Small intestine (tissue), 7 donors: ENCODE measurements at regions not wholly inside any gene's neighbourhood (a gene's known extent, or its start where the extent isn't known, plus 50 kb on each side); places are given as distances from the start of the nearest gene placed in this dataset.

Experiments
- DNase-seq, 2 donors: peaks; one replicate each; pipeline versions ENCODE4 v3.0.0 to v3.0.0-alpha.2; 2013
- FAIRE-seq: peaks from 2 replicates; lab custom pipeline; 2012; peaks lifted over from hg19 to GRCh38; lab: Jason Lieb, UNC
- H3K27ac ChIP-seq, 3 donors: one replicate each; pipeline ENCODE4 v1.5.1; 2013; ENCODE audit warnings: low read length in 2 of 3, mild to moderate bottlenecking in 2 of 3, control low read depth in 1 of 3, inconsistent platforms in 1 of 3, low read depth in 1 of 3, moderate library complexity in 1 of 3
- H3K27me3 ChIP-seq, 3 donors: one replicate each; pipeline ENCODE4 v1.6.1; 2013; ENCODE audit warnings: low read length in 3 of 3, inconsistent platforms in 1 of 3; ENCODE audit not compliant: control insufficient read depth in 3 of 3, insufficient read depth in 3 of 3
- H3K36me3 ChIP-seq, 3 donors: one replicate each; pipeline ENCODE4 v1.6.1; 2013; ENCODE audit warnings: low read length in 3 of 3, inconsistent platforms in 1 of 3, low read depth in 1 of 3, mild to moderate bottlenecking in 1 of 3, moderate library complexity in 1 of 3; ENCODE audit not compliant: control insufficient read depth in 3 of 3, insufficient read depth in 2 of 3
- H3K4me1 ChIP-seq, 3 donors: one replicate each; pipeline ENCODE4 v1.6.1; 2013; ENCODE audit warnings: low read length in 2 of 3, inconsistent platforms in 1 of 3, low read depth in 1 of 3, mild to moderate bottlenecking in 1 of 3, moderate library complexity in 1 of 3; ENCODE audit not compliant: control insufficient read depth in 3 of 3, insufficient read depth in 2 of 3
- H3K4me3 ChIP-seq, 3 donors: one replicate each; pipeline ENCODE4 v1.5.1; 2013; ENCODE audit warnings: low read length in 3 of 3, control low read depth in 1 of 3, inconsistent platforms in 1 of 3, low read depth in 1 of 3, mild to moderate bottlenecking in 1 of 3, moderate library complexity in 1 of 3
- H3K9me3 ChIP-seq, 2 donors: one replicate each; pipeline ENCODE4 v1.6.1; 2013; ENCODE audit warnings: low read depth in 1 of 2, low read length in 1 of 2; ENCODE audit not compliant: control insufficient read depth in 2 of 2, insufficient read depth in 1 of 2
- WGBS, 3 donors: extraction: QIAGEN DNeasy Blood & Tissue Kit; methylation state at CpG; one replicate each; pipeline ENCODE4 v1.1.7; 2013; 5-methylcytosine and 5-hydroxymethylcytosine counted together
- donor health status: healthy with polysubstance abuse.
- donor health status: control.
- donor health status: control.
- donor health status: Bipolar disorder and iron deficiency.
- donor health status: healthy.

DNA sequence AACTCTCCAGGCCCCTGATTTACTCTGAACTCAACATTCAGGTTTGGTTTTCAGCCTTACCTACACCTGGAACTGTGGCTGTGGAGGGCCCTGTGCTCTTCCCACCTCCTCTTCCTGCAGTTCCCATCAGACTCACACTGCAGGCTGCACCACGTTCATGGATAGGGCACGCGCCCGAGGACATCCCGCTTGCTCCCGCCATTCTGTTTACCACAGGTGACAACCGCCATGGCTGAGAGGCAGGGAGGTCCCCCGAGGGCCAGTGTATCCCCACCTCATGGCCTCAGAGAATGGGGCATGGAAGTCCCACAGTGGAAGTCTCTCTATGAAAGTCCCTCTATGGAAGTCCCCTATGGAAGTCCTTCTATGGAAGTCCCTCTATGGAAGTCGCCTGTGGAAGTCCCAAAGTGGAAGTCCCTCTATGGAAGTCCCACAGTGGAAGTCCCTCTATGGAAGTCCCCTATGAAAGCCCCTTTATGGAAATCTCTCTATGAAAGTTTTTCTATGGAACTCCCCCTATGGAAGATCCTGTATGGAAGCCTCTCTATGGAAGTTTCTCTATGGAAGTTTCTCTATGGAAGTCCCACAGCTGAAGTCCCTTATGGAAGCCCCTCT, 358.4 kb upstream of the SALL3 start:
- no peak overlapping the region for H3K27ac ChIP-seq
- DNase-seq: no peak
- H3K4me3 ChIP-seq: no peak overlapping the region
- H3K27me3 ChIP-seq: no peaks in the 10 kb centered on the region
- WGBS, 3 donors: 89 to 94% (median 89%) methylated on average over 9 of the region's 9 CpGs
- H3K9me3 ChIP-seq: peaks cover 0 to 15% of the 10 kb centered on the region in 2 donors
- H3K4me1 ChIP-seq: no peaks in the 10 kb centered on the region
- no peaks in the 10 kb centered on the region for H3K36me3 ChIP-seq
- FAIRE-seq: no peak

DNA sequence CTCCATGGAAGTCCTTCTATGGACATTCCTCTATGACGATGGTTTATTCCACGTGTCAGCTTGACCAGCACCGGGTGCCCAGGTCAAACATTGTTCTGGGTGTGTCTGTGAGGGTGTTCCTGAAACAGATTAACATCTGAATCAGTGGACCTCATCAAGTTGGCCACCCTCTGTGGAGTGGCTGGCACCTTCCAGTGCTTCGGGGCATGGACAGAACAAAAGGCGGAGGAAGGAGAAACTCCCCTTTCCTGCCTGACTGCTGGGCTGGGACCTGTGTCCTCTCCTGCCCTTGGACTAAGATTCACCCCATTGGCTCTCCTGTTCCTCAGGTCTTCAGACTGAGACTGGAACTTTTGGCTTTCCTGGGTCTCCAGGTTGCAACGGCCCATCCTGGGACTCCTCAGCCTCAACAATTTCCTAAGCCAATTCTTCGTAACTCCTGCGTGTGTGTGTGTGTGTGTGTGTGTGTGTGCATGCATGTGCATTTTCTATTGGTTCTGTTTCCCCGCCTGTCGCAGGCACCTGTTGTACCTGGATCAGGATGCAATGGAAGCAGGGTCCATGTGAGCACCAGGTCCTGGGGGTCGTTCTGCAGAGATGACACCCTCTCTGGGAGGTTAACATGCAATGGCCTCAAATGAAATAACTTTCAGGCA, 357.2 kb upstream of the SALL3 start:
- FAIRE-seq: no peak
- Histone ChIP-seq H3K27me3 (no peaks in the 10 kb centered on the region), H3K27ac (no peak overlapping the region), H3K36me3 (no peaks in the 10 kb centered on the region), H3K4me1 (no peaks in the 10 kb centered on the region), H3K9me3 (peaks cover 0 to 15% of the 10 kb centered on the region in 2 donors), H3K4me3 (no peak overlapping the region)
- WGBS, 3 donors: 77 to 83% (median 79%) methylated on average over 11 of the region's 11 CpGs
- no peak for DNase-seq

DNA sequence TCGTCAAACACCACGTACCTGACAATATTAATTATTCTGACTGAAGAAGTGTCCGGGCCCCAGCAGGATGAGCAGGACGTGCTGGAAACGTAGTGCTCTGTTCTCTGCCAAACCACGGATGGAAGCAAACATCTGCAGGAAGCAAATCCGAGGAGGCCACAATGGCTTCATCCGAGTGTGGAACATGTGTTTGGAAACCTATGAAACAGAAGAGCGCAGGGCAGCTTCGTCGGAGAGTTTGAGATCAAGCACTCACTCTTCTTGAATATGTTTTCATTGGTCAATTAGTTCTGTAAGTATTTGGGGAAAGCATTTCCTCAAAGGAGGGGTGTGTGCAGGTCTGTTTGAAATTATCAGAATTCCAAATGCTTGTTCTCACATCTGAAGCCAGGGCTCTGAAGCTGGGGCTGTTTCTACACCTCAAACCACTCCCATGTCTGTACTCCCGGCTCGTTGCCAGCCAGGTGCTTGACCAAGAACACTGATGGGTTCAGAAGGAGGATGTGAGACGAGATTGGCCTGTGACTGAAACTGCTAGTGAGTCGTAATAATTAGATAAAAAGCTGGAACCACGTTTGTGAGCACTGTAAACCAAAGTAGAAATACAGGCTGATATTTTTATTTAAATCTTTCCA, 356.6 kb upstream of the SALL3 start:
- no peak for FAIRE-seq
- H3K27me3 ChIP-seq: no peaks in the 10 kb centered on the region
- no peaks in the 10 kb centered on the region for H3K36me3 ChIP-seq
- peaks cover 0 to 13% of the 10 kb centered on the region in 2 donors for H3K9me3 ChIP-seq
- H3K4me1 ChIP-seq: no peaks in the 10 kb centered on the region
- WGBS, 3 donors: 66 to 73% (median 71%) methylated on average over 16 of the region's 16 CpGs
- H3K4me3 ChIP-seq: no peak overlapping the region
- no peak for DNase-seq
- H3K27ac ChIP-seq: no peak overlapping the region

DNA sequence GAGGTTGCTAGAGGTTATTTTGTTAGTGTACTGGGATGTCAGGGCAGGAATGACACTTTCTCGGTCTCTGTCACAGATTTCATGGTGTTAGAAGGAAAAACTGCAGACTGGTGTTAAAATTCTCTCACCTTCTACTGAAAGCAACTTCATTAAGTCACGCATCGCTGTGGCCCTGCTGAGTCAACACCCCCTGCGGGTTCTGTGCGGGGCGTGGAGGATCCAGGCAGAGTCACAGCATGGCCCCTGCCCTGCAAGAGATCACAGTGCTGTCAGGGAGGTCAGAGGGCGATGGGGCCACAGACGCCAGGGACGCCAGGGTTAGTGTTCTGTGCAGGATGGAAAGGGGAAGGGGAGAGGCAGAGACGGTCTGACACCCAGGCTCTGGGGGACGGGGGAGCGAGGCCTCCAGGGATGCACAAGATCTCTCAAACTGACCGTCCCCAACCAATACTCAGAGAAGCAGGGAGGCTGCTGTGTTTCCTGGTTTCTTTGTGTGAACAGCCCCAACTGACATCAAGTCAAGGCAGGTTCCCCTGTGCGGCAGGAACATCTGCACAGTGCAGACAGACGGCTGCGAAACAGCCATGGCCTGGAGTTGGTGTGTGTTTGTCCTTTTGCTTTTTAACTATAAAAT, 354.9 kb upstream of the SALL3 start:
- FAIRE-seq: no peak
- Histone ChIP-seq H3K9me3 (peaks cover 0 to 9% of the 10 kb centered on the region in 2 donors), H3K27ac (no peak overlapping the region), H3K4me1 (no peaks in the 10 kb centered on the region), H3K27me3 (no peaks in the 10 kb centered on the region), H3K36me3 (no peaks in the 10 kb centered on the region), H3K4me3 (no peak overlapping the region)
- WGBS, 3 donors: 43 to 54% (median 47%) methylated on average over 16 of the region's 16 CpGs
- no peak for DNase-seq

DNA sequence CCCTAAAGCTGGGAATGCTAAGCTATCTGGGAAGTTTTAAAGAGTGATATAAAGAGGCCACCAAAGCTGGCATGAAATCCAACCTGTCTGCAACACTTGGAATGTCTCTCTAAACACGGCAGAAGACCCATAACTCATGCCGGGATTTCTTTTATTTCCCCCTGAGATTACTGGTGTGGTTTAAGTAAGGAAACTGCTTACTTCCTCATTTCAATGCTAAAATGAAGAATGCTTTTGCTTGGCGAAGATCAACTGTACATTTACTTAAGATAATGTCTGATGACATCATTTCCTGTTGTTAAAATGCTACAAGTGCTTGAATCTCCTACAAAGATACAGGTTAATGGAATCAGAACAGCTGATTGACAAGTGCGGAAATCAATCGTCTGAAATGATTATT, 353.8 kb upstream of the SALL3 start:
- no peak overlapping the region for H3K27ac ChIP-seq
- H3K4me3 ChIP-seq: no peak overlapping the region
- WGBS, 3 donors: 38 to 46% (median 46%) methylated on average over 5 of the region's 5 CpGs
- FAIRE-seq (no peak), DNase-seq (no peak)
- peaks cover 0 to 10% of the 10 kb centered on the region in 2 donors for H3K9me3 ChIP-seq
- no peaks in the 10 kb centered on the region for H3K36me3 ChIP-seq
- H3K4me1 ChIP-seq: no peaks in the 10 kb centered on the region
- no peaks in the 10 kb centered on the region for H3K27me3 ChIP-seq

DNA sequence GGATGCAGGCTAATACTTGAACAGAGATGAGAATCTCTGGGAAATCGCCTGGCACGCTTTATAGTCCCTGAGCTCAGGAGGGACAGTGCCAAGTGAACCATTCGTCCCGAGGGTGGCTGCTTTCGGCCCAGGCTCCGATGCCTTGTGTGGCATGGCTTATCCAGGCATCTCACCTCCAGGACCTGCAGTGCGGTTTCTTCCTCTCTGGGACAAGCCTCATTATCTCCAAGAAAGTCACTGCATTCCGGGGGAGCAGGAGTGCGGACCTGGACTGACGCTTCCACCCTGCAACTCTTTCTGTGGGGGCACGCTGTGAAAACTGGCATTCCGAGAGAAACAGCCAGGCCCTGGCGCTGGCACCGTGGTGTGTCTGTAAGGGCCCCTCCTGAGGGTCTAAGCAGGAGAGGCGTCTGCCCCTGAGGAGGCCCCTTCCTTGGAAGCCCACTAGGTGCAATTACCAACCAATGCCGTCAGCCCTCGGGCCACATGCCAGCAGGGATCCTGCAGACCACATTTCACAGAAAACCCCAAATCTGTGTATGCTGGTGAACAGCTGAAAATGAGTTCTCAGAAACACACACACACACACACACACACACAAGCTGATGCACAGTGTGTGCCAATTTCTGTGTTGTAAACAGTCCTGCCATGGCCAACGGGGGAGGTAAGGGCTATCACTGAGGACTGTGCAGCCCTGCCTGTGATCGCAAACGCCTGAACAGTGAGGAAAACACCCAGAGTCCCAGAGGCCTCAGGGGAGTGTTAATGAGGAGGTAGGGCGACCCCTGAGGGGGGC, 351.9 kb upstream of the SALL3 start:
- H3K4me1 ChIP-seq: no peaks in the 10 kb centered on the region
- WGBS, 3 donors: 74 to 81% (median 77%) methylated on average over 21 of the region's 21 CpGs
- H3K27ac ChIP-seq: no peak overlapping the region
- DNase-seq (no peak), FAIRE-seq (no peak)
- H3K4me3 ChIP-seq: no peak overlapping the region
- H3K36me3 ChIP-seq: no peaks in the 10 kb centered on the region
- peaks cover 0 to 14% of the 10 kb centered on the region in 2 donors for H3K9me3 ChIP-seq
- H3K27me3 ChIP-seq: no peaks in the 10 kb centered on the region

DNA sequence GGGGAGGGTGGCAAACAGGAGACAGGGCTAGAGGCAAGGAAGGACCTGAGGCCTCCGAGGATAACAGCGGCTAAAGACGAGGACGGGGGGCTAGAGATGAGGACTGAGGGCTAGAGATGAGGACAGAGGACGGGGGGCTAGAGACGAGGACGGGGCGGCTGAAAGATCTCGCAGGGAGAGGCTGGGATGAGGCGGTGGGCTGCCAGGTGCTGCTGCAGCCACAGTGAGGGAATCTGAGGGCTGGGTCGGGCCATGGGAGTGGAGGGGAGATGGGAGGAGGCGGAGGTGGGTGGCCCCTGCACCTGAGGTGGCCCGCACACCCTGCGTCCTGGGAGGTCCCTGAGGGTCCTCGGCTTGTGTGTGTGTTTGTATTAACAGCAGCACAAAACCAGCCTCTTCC, 350.2 kb upstream of the SALL3 start:
- H3K27me3 ChIP-seq: no peaks in the 10 kb centered on the region
- WGBS, 3 donors: 84 to 88% (median 87%) methylated on average over 15 of the region's 15 CpGs
- H3K9me3 ChIP-seq: peaks cover 0 to 14% of the 10 kb centered on the region in 2 donors
- DNase-seq: no peak
- FAIRE-seq: no peak
- no peaks in the 10 kb centered on the region for H3K4me1 ChIP-seq
- H3K36me3 ChIP-seq: no peaks in the 10 kb centered on the region
- H3K4me3 ChIP-seq: no peak overlapping the region
- H3K27ac ChIP-seq: no peak overlapping the region

DNA sequence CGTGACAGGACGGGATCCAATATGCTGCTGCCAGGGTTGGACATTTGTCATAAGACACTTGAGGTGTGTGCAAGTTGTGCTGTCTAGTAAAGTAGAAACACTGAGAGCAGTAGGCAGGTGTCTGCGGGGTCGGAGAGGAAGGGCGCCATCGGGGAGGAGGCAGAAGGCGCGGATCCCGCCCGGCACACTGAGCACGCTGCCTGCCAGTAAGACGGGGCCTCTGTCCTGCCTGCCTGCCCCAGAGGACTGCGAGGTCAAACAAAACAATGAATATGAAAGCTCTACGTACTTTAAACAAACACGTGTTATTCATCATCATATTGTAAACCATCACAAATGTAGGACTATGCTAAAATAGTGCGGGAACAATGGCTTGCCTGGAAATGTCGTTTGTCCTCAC, 349.3 kb upstream of the SALL3 start:
- DNase-seq: no peak
- Histone ChIP-seq H3K4me1 (no peaks in the 10 kb centered on the region), H3K4me3 (no peak overlapping the region), H3K27ac (no peak overlapping the region), H3K36me3 (no peaks in the 10 kb centered on the region), H3K27me3 (no peaks in the 10 kb centered on the region), H3K9me3 (peaks cover 0 to 16% of the 10 kb centered on the region in 2 donors)
- 75 to 89% (median 83%) methylated on average over 17 of the region's 17 CpGs for WGBS, 3 donors
- no peak for FAIRE-seq
